ENCODE measurements at regions not wholly inside any gene's neighbourhood (a gene's known extent, or its start where the extent isn't known, plus 50 kb on each side); places are given as distances from the start of the nearest gene placed in this dataset.

DNA sequence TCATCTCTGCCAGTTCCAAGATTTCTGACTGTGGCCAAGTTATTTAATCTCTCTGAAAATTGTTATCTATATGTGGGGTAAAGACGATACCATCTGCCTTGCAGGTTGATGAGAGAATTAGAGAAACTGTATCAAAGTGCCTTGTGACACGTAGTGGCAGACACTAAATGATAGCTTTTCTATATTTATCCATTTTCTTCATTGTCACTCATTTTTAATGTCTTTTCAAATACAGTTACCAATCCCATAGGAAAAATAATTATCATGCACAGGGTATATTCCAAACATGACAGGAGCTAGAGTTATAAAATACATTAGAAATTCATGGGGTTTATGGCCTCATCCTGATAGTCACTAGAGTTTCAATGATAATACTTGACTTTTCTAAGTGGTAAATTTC is 95.6 kb upstream of the NOL4 start:
- TF ChIP-seq, protein P1, sequence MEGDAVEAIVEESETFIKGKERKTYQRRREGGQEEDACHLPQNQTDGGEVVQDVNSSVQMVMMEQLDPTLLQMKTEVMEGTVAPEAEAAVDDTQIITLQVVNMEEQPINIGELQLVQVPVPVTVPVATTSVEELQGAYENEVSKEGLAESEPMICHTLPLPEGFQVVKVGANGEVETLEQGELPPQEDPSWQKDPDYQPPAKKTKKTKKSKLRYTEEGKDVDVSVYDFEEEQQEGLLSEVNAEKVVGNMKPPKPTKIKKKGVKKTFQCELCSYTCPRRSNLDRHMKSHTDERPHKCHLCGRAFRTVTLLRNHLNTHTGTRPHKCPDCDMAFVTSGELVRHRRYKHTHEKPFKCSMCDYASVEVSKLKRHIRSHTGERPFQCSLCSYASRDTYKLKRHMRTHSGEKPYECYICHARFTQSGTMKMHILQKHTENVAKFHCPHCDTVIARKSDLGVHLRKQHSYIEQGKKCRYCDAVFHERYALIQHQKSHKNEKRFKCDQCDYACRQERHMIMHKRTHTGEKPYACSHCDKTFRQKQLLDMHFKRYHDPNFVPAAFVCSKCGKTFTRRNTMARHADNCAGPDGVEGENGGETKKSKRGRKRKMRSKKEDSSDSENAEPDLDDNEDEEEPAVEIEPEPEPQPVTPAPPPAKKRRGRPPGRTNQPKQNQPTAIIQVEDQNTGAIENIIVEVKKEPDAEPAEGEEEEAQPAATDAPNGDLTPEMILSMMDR (tag by site-specific recombination; IDR thresholded peaks at IDR 0.05), result no peak
- TF ChIP-seq ZNF174 (tag by site-specific recombination; IDR thresholded peaks at IDR 0.05), result no peak

Measured in HEK293 (cell line).